ENCODE measurements at regions not wholly inside any gene's neighbourhood (a gene's known extent, or its start where the extent isn't known, plus 50 kb on each side); places are given as distances from the start of the nearest gene placed in this dataset.

DNA sequence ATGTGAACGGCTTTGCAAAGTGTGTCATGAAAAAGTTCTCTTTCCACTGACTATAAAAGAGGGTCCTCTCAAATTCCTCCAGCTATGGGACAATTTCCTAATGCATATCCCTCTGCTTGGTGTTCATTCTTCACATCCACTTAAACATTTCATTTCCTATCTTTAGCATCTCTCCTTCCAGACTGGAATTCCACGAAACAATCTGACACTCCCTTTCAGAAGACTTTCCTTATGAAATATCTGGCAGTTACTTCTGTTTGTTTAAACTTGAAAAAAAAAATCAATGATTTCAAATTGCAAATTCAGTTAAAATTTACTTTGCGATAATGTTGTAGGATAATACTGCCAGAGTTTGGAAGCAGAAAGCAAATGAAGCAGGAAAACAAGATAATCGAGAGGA lies 105.8 kb upstream of the SELENOK start:
- no peak overlapping the region for H2BK20ac ChIP-seq (ENCODE audit: low read length)
- no peak overlapping the region for H2AK5ac ChIP-seq (ENCODE audit: low read depth, low read length)
- no peaks in the 10 kb centered on the region for H3K36me3 ChIP-seq (ENCODE audit: control insufficient read depth in 2 of 4, insufficient read depth in 4 of 4, low read length in 3 of 4)
- CTCF ChIA-PET (ENCODE audit: partially characterized antibody), result no interaction called here
- H3K4ac ChIP-seq (replicated peaks; ENCODE audit: insufficient read length, low read depth, low read length), result no peak overlapping the region
- no peak overlapping the region for H2BK120ac ChIP-seq (replicated peaks; ENCODE audit: low read depth, low read length)
- no peak overlapping the region for H3K4me3 ChIP-seq (ENCODE audit: extremely low read depth in 1 of 4, insufficient read depth in 2 of 4, low read depth in 3 of 4, low read length in 4 of 4)
- H3K79me2 ChIP-seq (ENCODE audit: control insufficient read depth in 1 of 2, insufficient read depth in 2 of 2, low read length in 2 of 2), result no peaks in the 10 kb centered on the region
- no peaks in the 10 kb centered on the region for H3K79me1 ChIP-seq (ENCODE audit: low read depth, low read length)
- no peak overlapping the region for H3K27ac ChIP-seq (ENCODE audit: low read depth, low read length)
- no peaks in the 10 kb centered on the region for H3K9me3 ChIP-seq (ENCODE audit: insufficient read depth in 2 of 2, low read depth in 1 of 2, low read length in 1 of 2)
- FAIRE-seq, result no peak
- POLR2A ChIA-PET (ENCODE audit: partially characterized antibody), result interaction anchor here (1.0 kb wide), 1 partner anchor 17 kb away, joined by 4 read pairs; no protein-coding TSS in a partner anchor
- WGBS, 2 experiments (ENCODE audit: extremely low coverage in 1 of 2, insufficient coverage in 1 of 2, insufficient read length in 1 of 2, insufficient replicate concordance in 2 of 2, low coverage in 1 of 2, low lambda C conversion rate in 2 of 2, missing lambda C conversion rate in 1 of 2), result 95% methylated on average over 4 of the region's 4 CpGs; no CpG with 5 or more reads in 1 of the 2 experiments
- no peak overlapping the region for H2BK12ac ChIP-seq (ENCODE audit: low read depth, low read length)
- no peak overlapping the region for H3K14ac ChIP-seq (ENCODE audit: insufficient read length)
- no peaks in the 10 kb centered on the region for H4K20me1 ChIP-seq (replicated peaks in 1 of 2; ENCODE audit: control insufficient read depth in 1 of 2, insufficient read depth in 2 of 2, low read length in 2 of 2)
- no peak overlapping the region for H3K23ac ChIP-seq (ENCODE audit: insufficient read length)
- no peak for TF ChIP-seq FOSL1 (IDR thresholded peaks at IDR 0.05; ENCODE audit: insufficient read depth, low read depth, low read length)
- TF ChIP-seq MAFK (IDR thresholded peaks at IDR 0.05; ENCODE audit: low read depth, low read length), result no peak
- TF ChIP-seq EP300 (IDR thresholded peaks at IDR 0.05; ENCODE audit: borderline replicate concordance in 1 of 2, low read depth in 2 of 2, low read length in 2 of 2), result no peak
- TF ChIP-seq CTBP2 (IDR thresholded peaks at IDR 0.05; ENCODE audit: borderline replicate concordance, insufficient read depth, insufficient read length, low read length), result no peak
- no peak for TF ChIP-seq CEBPB (IDR thresholded peaks at IDR 0.05; ENCODE audit: low read depth, low read length)
- TF ChIP-seq SP4 (IDR thresholded peaks at IDR 0.05; ENCODE audit: low read length), result no peak
- no peak for TF ChIP-seq RFX5 (IDR thresholded peaks at IDR 0.05; ENCODE audit: borderline replicate concordance, low read depth, low read length)
- no peak for TF ChIP-seq ZNF274 (IDR thresholded peaks at IDR 0.05; ENCODE audit: borderline replicate concordance, extremely low read depth, low read length)
- TF ChIP-seq SIX5 (IDR thresholded peaks at IDR 0.05; ENCODE audit: low read depth, low read length), result no peak
- no peak for TF ChIP-seq BACH1 (IDR thresholded peaks at IDR 0.05; ENCODE audit: low read length)
- no peak for TF ChIP-seq SAP30 (IDR thresholded peaks at IDR 0.05; ENCODE audit: insufficient read depth, insufficient replicate concordance, low read length)
- DNase-seq (ENCODE audit: low read depth in 1 of 2, low spot score in 2 of 2), result no peak
- no peak overlapping the region for H4K8ac ChIP-seq (ENCODE audit: extremely low read depth, insufficient read depth, low read length)
- H3K4me2 ChIP-seq (ENCODE audit: insufficient read depth in 1 of 2, low read depth in 2 of 2, low read length in 2 of 2), result no peak overlapping the region
- H3K18ac ChIP-seq (ENCODE audit: extremely low read depth, low read length), result no peak overlapping the region
- no peak overlapping the region for H2BK5ac ChIP-seq (ENCODE audit: low read depth, low read length)
- H3K4me1 ChIP-seq (replicated peaks in 1 of 4; ENCODE audit: control insufficient read depth in 3 of 4, insufficient read depth in 4 of 4, low read length in 3 of 4), result peaks cover 0 to 3% (median 0%) of the 10 kb centered on the region in 4 experiments; a peak in 1 of 7 replicates
- H3K56ac ChIP-seq (replicated peaks; ENCODE audit: insufficient read length, low read depth, low read length), result no peak overlapping the region
- no peak overlapping the region for H2AFZ ChIP-seq (ENCODE audit: low read length)
- H4K5ac ChIP-seq (ENCODE audit: insufficient read length, low read depth, low read length), result no peak overlapping the region
- no peak overlapping the region for H2BK15ac ChIP-seq (ENCODE audit: low read length)
- no peaks in the 10 kb centered on the region; a peak in 1 of 7 replicates for H3K27me3 ChIP-seq (replicated peaks in 1 of 4; ENCODE audit: control insufficient read depth in 3 of 4, extremely low read depth in 1 of 4, insufficient read depth in 3 of 4, low read length in 3 of 4)
- H3K9ac ChIP-seq (replicated peaks in 1 of 4; ENCODE audit: extremely low read depth in 1 of 4, low read depth in 3 of 4, low read length in 3 of 4), result no peak overlapping the region
- no peaks in the 10 kb centered on the region for H3K23me2 ChIP-seq (ENCODE audit: low read depth, low read length)
- no peak overlapping the region for H4K91ac ChIP-seq (replicated peaks; ENCODE audit: insufficient read length, low read length)

All from H1 (cell line).